ENCODE measurements at regions not wholly inside any gene's neighbourhood (a gene's known extent, or its start where the extent isn't known, plus 50 kb on each side); places are given as distances from the start of the nearest gene placed in this dataset.

- DNase-seq (ENCODE audit: insufficient read length, low spot score, missing footprints): no peak
- Histone ChIP-seq H3K27me3 (ENCODE audit: insufficient read depth, low read length) (peaks cover 29% of the 10 kb centered on the region), H3K9me3 (ENCODE audit: low read depth, low read length) (no peaks in the 10 kb centered on the region), H3K79me2 (ENCODE audit: insufficient read depth, low read length) (no peaks in the 10 kb centered on the region), H3K4me3 (ENCODE audit: insufficient read depth, low read length) (no peak overlapping the region), H3K4me1 (ENCODE audit: insufficient read depth, low read length) (no peaks in the 10 kb centered on the region), H3K27ac (ENCODE audit: low read depth, low read length) (no peak overlapping the region), H2AFZ (ENCODE audit: low read length) (no peak overlapping the region), H3K4me2 (ENCODE audit: insufficient read depth, low read length) (no peak overlapping the region), H3K36me3 (ENCODE audit: insufficient read depth, low read length) (no peaks in the 10 kb centered on the region), H4K20me1 (ENCODE audit: insufficient read depth, low read length) (no peaks in the 10 kb centered on the region)
- TF ChIP-seq CTCF (IDR thresholded peaks at IDR 0.05; ENCODE audit: extremely low read depth, low read depth, low read length): no peak
These were observed 407.8 kb upstream of the PODXL start for GRCh38 chr7:131964203-131964602.

GRCh38 chr7:131961054-131961680 lies 404.7 kb upstream of the PODXL start:
- no peak for TF ChIP-seq CTCF (IDR thresholded peaks at IDR 0.05; ENCODE audit: extremely low read depth, low read depth, low read length)
- Histone ChIP-seq H3K27me3 (ENCODE audit: insufficient read depth, low read length) (peaks cover 27% of the 10 kb centered on the region), H3K27ac (ENCODE audit: low read depth, low read length) (no peak overlapping the region), H4K20me1 (ENCODE audit: insufficient read depth, low read length) (no peaks in the 10 kb centered on the region), H3K36me3 (ENCODE audit: insufficient read depth, low read length) (no peaks in the 10 kb centered on the region), H2AFZ (ENCODE audit: low read length) (no peak overlapping the region), H3K9me3 (ENCODE audit: low read depth, low read length) (no peaks in the 10 kb centered on the region), H3K79me2 (ENCODE audit: insufficient read depth, low read length) (no peaks in the 10 kb centered on the region), H3K4me2 (ENCODE audit: insufficient read depth, low read length) (no peak overlapping the region), H3K4me3 (ENCODE audit: insufficient read depth, low read length) (no peak overlapping the region), H3K4me1 (ENCODE audit: insufficient read depth, low read length) (no peaks in the 10 kb centered on the region)
- DNase-seq (ENCODE audit: insufficient read length, low spot score, missing footprints): no peak

GRCh38 chr7:131959106-131959812 lies 402.8 kb upstream of the PODXL start:
- Histone ChIP-seq H3K4me3 (ENCODE audit: insufficient read depth, low read length) (no peak overlapping the region), H3K27me3 (ENCODE audit: insufficient read depth, low read length) (peaks cover 32% of the 10 kb centered on the region), H4K20me1 (ENCODE audit: insufficient read depth, low read length) (no peaks in the 10 kb centered on the region), H3K4me2 (ENCODE audit: insufficient read depth, low read length) (no peak overlapping the region), H3K36me3 (ENCODE audit: insufficient read depth, low read length) (no peaks in the 10 kb centered on the region), H3K4me1 (ENCODE audit: insufficient read depth, low read length) (no peaks in the 10 kb centered on the region), H2AFZ (ENCODE audit: low read length) (no peak overlapping the region), H3K9me3 (ENCODE audit: low read depth, low read length) (no peaks in the 10 kb centered on the region), H3K27ac (ENCODE audit: low read depth, low read length) (no peak overlapping the region), H3K79me2 (ENCODE audit: insufficient read depth, low read length) (no peaks in the 10 kb centered on the region)
- no peak for TF ChIP-seq CTCF (IDR thresholded peaks at IDR 0.05; ENCODE audit: extremely low read depth, low read depth, low read length)
- no peak for DNase-seq (ENCODE audit: insufficient read length, low spot score, missing footprints)

GRCh38 chr7:131957338-131958020 lies 401.1 kb upstream of the PODXL start:
- DNase-seq (ENCODE audit: insufficient read length, low spot score, missing footprints): no peak
- Histone ChIP-seq H3K4me1 (ENCODE audit: insufficient read depth, low read length) (no peaks in the 10 kb centered on the region), H3K27ac (ENCODE audit: low read depth, low read length) (no peak overlapping the region), H3K36me3 (ENCODE audit: insufficient read depth, low read length) (no peaks in the 10 kb centered on the region), H3K27me3 (ENCODE audit: insufficient read depth, low read length) (peaks cover 24% of the 10 kb centered on the region), H3K4me2 (ENCODE audit: insufficient read depth, low read length) (no peak overlapping the region), H3K79me2 (ENCODE audit: insufficient read depth, low read length) (no peaks in the 10 kb centered on the region), H3K9me3 (ENCODE audit: low read depth, low read length) (no peaks in the 10 kb centered on the region), H3K4me3 (ENCODE audit: insufficient read depth, low read length) (no peak overlapping the region), H4K20me1 (ENCODE audit: insufficient read depth, low read length) (no peaks in the 10 kb centered on the region), H2AFZ (ENCODE audit: low read length) (no peak overlapping the region)
- no peak for TF ChIP-seq CTCF (IDR thresholded peaks at IDR 0.05; ENCODE audit: extremely low read depth, low read depth, low read length)

Measured in osteoblast (primary cell).